Stimulated activated CD4-positive, alpha-beta T cell treated with anti-CD3 and anti-CD28 coated beads, Interleukin-15, amount 100 ng/mL, for 24 hours (primary cell): ENCODE measurements at regions not wholly inside any gene's neighbourhood (a gene's known extent, or its start where the extent isn't known, plus 50 kb on each side); places are given as distances from the start of the nearest gene placed in this dataset.

Experiments used
- DNase-seq: peaks from one replicate; pipeline ENCODE4 v3.0.0-alpha.2; 2020

DNA sequence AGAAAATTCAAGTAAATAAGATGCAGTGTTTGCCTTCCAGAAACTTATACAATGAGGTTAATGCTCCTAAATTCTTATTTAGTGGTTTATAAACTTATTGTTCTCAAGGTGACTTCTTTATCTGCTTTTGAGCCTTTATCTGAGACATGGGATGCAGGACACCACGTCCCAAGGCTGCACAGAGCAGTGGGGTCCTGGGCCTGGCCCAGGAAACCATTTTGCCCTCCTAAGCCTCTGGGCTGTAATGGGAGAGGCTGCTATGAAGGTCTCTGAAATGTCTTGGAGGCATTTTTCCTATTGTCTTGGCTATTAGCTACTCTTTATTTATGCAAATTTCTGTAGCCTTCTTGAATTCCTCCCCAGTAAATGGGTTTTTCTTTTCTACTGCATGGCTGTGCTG is 652.6 kb upstream of the SETBP1 start:
- DNase-seq: no peak

DNA sequence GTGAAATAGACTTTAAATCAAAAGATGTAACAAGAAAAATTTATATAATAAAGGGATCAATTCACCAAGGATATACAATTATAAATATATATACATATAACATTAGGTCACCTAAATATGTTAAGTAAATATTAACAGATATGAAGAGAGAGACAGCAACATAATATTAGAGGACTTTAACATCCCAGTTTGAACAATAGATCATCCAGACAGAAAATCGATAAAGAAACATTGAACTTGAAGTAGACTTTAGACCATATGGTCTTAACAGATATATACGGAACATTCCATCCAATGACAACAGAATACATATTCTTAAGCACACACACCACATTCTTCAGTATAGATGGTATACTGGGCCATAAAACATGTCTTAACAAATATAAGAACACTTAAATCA is 649.6 kb upstream of the SETBP1 start:
- DNase-seq: no peak

DNA sequence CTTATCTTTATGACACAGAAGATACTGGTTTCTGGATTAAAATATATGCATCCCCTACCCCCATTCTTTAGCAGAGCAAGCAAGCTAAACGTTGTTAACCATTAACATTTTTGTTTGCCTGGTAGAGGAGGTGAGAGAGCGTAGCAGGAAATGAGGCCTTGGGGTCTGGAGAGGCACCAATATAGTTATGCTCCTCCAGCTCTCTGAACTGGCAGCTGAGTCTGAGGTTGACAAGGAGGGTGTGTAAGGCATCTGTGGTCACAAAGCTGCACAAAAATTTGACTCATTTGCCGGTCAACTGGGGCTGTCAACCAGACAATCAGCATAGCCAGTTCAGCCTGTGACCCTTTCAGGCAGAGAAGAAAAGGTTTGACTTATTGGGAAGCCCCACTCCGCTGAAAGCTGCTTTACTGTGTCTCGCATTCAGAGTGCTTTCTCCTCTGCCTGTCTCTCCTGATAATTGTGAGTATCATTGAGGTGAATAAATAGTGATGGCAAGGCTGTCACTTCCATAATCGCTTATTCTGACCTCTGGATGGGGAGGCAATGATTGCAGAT is 647.5 kb upstream of the SETBP1 start:
- no peak for DNase-seq

DNA sequence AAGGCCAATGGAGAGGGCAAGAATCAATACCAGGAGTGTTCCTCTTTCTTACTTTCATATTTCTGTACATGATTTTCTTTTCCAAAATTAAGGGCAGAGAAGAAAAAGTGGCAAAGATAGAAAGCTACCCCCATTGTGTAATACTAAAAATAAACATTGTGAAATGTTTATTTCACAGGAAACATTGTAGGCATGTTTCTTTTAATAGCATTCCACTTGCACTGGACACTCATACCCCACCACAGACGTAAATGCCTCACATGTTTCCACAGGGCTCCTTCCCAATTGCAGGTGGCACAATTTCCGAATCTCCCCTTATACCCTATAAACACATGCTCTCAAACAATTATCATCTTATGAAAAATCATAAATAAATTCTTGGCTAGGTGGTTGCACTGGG is 645.1 kb upstream of the SETBP1 start:
- no peak for DNase-seq

DNA sequence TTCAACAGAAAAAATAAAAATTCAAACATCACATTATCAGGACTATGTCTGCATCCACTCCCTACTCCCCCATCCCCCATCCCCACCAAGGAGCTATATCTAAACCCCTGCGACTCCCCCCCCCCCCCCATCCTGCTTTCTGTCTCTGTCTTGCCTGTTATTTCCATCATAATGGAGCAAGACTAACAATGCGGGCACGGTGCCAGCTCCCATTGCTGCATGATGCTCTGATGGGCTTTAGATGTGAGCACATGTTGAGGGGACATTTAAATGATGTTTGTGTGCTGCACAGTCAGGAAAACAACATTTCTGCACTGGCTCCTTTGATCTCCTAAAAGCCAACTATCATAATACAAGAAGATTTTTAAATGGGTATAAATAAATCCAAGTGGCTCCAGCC is 644.2 kb upstream of the SETBP1 start:
- DNase-seq: no peak

DNA sequence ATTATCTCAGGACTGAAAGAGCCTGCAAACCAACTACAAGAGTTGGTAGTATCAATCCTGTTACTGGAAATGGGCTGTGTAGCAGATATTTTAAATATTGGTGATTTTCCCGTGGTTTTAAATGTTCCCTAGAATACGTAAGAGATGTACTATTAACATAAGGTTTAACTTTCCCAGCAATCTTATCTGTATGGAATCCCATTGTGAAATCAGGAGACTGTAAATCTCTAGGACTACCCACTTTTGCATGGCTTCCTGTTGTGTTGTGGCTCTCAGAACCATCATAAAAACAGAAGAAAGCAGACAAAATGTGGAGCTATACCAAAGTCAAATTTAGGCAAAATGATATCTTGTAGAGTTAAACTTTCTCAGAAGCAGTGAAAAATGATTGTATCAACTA is 641.5 kb upstream of the SETBP1 start:
- no peak for DNase-seq

DNA sequence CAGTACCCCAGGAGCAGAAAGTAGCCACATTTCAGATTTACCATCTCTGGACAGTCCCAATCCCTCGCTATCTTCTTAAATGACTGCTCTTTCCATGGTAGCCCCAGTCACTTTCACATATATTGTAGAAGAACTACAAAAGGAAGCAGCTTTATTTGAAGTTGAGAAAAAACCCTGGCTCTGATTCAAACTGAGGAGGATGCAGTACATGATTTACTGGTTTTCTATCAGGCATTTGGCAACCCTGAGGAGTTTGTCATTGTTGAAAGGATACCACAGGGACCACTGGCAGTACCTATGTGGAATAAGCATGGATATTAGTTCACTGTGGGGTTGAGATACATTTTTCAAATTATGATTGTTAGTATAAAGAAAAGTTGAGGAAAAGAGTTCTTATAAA is 640.9 kb upstream of the SETBP1 start:
- no peak for DNase-seq

DNA sequence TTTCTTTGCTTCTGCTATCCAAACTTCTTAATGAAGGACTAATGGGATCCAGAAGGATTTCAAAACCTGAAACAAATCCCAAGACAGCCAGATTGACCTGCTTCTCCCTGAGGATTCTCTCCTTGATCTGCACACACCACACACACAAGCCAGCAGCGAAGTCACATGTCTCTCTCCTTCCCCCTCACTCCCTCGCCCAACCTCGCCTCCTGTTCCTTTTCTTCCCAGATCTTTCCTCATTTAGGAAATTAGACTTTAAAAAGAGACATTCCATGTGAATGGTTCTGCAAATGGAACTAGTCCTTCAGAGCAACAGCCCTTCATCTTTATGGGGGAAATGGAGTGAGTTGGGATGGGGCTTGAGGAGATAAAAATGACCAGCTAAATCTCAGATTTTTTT is 639.1 kb upstream of the SETBP1 start:
- no peak for DNase-seq

DNA sequence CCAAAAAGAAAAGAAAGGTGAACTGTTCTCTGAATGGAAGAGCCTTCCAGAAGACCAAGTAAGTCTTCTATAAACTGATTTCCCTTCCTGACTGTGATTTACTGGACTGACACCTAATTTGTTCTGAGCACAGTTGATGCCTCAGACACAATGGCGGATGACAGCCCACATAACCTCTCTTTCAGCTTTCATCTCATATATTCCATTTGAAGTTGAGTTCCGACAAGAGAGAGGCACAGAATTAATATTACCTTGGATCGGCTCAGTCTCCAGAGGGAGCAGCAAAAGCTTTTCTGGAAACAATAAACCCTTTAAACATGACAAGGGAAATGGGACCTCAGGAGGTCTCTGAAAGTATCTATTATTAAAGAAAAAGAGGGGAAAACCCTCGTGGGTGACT is 638.7 kb upstream of the SETBP1 start:
- DNase-seq: no peak

DNA sequence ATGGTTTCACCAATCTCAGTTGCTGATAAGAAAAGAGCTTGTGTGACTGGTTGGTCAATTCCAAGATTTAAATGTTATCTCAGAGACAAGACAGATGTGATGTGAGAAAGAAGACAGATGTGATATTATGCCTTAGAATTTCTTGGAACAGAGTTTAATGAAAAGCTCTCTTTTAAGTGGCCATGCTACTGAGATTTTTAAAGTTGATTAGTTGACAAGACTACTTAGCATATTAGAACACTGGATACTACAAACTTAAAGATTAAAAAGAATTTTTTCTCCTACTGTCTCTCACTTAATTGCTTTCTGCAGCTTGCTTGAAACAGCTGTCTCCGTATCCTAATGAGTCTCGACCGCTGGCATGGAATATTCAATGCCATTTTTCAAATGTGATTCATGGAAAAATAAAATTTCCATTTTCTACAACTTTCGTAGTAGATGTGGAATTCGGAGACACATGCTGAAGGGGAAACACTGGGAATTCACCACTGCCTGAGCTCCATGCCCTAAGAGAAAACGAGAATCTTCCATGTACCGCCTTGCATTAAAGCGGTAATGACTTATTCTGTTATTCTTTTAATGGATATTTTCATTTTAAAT is 634.2 kb upstream of the SETBP1 start:
- DNase-seq: no peak

DNA sequence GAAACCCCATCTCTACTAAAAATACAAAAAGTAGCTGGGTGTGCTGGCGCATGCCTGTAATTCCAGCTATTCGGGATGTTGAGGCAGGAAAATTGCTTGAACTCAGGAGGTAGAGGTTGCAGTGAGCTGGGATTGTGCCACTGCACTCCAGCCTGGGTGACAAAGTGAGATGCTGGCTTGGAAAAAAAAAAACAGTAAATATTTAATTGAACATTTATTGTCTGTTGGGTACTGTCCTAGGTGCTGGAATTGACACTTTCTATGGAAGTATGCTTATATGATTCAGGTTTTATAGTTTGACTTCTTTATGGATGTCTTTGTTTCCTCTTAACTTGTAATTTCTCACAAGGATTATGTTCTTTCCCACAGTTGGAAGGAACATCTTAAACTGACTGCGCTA is 633.1 kb upstream of the SETBP1 start:
- no peak for DNase-seq

DNA sequence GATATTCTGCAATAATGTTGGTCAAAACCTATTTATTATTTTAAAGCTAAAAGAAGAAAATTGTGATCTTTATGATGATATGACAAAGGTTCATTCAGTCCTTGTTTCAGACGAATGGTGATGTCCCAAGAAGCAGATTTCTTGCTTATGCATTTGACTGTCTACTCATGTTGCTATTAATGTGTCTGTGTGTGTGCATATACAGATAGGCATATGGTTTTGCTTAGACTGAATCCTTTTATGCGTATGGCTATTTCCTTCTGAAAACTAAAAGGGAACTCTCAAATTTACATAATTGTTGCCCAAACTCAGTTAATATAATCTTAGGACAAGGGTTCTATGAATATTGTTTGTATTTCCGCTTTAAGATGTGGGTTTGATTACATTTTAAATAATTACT is 632.3 kb upstream of the SETBP1 start:
- DNase-seq: no peak

DNA sequence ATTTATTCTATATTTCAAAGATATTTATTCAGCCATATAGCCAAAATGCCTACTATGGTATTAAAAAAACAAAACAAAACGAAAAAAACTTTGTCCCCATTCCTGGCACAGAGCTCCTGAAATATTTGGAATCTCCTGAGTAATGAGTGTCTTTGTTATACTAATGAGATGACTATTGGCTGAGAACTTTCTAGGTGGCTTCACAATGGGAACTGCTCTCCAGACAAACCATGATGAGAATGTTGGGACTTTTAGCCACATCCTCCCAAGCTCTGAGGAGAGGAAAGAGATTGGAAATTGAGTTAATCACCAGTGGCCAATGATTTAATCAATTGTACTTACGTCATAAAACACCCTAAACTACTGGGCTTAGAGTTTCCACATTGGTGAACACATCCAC is 631.8 kb upstream of the SETBP1 start:
- no peak for DNase-seq

DNA sequence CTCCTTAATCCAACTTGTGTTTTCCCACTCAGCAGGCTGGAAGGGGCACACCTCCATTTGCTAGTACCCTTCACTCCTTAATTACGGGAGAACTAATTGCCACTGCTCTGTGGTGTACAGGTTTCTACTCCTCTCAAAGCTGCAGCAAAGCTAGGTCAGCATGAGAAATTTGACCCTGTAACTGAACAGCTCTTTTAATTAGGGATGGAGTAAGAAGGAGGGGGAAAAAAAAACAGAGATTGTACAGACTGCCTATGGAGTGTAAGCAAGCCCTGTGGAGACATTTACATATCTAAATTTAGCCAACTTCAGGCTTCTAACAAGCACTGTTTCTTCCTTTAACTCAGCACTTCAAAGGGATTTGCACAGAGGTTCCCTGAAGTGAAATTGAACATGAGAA is 629.7 kb upstream of the SETBP1 start:
- no peak for DNase-seq

DNA sequence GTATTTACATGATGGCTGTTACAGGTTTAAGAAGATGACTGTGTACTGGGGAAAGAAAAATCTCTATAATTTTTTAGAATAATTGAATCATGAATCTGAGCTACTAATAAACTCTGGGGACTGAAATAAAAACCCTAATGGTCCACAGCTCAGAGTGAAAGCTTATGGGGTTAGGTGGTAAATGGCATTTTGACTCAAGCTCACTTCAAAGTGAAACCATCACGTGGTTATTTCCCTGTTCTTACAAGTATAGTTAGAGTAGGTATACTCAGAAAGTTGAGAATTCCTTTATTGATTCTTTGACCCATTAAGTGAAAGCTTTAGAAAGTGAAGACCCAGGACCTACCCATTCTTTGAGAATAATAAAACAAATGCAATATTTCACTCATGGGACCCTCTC is 626.2 kb upstream of the SETBP1 start:
- DNase-seq: no peak

DNA sequence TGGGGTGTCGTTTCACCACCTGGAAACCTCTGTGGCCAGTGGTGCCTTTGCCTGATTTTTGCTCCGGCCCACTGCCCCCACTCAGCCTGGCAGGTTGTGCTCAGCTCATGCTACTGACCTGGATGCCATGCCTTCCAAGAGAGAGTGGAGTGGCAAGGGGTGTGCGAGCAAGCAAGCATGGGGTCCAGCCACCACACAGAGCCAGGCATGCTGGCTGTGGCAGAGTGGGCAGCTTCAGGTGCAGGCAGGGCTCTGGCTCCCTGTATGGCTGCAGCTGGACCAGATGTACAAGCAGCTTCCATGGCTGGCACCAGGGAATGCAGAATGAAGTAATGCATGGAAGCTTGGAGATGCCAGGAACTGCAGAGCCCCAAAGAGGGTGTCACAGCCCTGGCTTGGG is 620.5 kb upstream of the SETBP1 start:
- DNase-seq: no peak

DNA sequence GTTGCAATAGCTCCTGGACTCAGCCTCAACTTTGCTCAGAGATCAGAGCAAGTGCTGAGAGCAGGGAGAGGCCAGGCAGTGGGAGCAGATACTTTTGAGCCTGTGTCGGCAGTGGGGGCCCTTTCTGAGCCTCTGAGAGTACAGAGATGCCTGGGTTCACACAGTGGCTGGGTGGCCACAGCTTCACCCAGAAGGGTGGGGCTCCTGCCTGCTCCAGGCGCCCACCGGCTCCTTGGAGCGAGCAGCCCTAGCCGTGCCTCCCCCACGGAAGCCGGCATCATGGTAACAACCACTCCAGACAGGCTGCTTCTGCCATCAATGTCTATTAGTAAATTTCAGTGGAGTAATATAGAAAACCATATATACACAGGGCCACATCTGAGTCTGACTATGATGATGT is 619.2 kb upstream of the SETBP1 start:
- DNase-seq: no peak

DNA sequence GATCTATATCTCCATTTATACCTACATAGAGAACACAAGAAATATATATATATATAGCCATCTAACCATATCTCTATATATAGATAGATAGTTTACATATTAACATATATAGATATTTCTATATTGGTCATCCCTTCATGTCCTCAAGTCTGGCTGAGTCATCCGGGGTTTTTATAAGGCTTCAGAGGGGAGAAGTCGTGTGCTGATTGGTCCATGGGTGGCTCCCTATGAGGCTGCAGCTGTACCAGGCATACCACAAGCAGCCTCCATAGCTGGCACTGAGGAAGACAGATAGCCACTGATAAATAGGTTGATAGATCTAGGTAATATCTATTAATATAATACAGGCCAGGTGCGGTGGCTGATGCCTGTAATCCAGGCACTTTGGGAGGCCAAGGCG is 618.3 kb upstream of the SETBP1 start:
- DNase-seq: no peak

DNA sequence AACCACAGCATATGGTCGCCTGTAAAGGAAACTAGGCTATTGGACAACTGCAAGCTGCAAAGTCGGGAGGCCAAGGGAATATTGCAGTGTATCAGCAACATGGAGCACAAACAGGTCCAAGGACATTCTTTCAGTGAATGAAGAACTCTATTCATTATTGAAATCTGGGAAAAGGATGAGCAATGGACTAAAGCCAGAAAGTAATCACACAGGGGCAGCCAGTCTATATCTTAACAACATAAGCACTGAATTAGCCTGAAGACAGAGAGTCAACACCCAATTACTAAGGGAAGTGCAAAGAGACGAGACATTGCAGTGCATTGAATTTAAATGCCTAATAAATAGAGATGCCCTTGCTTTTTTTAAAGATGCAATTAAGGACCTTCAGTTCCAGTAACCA is 615.5 kb upstream of the SETBP1 start:
- DNase-seq: no peak

DNA sequence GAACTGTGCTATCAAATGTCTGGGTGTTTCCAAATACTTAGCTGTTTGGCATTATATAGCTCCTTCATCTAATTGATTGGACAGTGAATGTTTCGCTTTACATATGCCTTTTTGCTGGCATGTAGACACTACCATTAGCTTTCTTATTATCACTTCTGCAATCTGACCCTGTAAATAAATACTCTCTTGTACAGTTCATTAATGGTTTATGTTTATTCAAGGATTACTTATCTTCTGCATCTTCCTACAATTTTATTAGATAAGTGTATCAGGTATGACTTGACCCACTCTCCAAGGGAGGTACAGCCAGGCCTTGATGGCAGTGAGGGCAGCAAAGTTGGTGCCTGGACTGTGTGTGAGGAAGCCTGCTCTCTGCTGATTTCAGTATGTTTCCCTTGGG is 614.1 kb upstream of the SETBP1 start:
- DNase-seq: no peak

DNA sequence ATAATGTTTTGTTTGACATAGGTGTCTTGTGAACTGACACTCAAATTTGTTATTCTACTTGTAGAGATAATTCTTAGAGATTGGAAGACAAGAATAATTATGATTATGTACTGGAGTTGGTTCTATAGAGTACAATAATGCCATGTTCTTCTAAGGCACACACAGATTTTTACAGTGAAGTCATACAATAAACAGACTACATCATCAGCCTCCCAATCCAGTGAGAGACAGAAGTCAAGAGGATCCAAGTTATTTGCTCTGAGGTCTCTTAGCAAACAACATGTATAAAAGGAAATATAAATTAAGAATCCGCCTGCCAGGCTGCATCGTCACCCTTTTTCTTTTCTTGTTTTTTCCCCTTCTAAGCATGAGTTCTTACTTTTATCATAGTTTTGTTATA is 613.5 kb upstream of the SETBP1 start:
- no peak for DNase-seq

DNA sequence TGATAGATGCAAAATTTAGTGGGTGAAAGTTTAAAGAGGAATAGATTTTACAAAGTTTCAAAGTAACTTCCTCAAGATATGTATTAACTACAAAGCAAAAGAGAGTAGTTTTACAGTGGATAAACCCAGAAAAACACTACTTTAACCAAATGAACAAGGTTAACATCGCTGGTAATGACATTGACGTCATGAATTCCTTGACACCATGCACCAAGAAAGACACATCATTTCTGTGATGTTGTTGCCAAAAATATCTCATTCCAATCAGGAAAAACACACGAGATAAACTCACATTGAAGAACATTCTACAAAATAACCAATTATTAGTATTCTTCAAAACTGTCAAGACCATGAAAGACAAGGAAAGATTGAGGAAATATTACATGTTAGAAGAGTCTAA is 605.6 kb upstream of the SETBP1 start:
- DNase-seq: no peak

DNA sequence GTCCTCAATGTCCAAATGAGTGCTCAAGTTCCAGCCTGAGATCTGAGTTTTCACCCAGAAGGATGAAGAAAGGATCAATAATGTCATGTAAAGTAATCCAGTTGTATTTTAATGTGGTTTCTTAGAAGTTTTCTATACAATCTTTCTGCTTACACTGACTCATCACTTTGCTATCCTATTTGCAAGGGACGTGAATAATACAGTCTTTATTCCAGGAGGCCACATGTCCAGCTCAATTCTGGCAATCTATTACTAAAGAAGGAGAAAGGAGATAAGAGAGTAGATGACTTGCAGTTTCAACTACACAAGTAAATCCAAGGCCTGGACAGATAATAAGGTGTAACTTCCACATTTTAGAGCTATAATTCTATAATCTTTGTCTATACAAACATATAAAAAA is 601.1 kb upstream of the SETBP1 start:
- DNase-seq: no peak

DNA sequence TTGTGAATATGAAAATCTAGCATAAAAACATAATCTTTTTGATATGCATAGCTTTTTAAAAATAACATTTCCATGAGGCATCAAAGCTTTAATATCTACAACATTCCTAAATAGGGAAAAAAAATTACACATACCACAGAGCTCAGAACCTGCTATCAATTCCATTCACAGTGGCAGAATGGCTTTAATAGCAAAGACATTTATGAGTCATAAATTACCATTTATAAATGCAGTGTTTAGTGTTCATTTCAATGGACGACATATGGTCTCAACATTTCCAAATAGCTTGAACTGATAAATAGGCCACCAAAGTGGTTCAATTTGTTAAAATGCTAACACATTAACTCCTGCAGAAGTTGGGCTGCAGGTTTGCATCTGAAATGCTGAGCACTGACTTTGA is 600.6 kb upstream of the SETBP1 start:
- no peak for DNase-seq

DNA sequence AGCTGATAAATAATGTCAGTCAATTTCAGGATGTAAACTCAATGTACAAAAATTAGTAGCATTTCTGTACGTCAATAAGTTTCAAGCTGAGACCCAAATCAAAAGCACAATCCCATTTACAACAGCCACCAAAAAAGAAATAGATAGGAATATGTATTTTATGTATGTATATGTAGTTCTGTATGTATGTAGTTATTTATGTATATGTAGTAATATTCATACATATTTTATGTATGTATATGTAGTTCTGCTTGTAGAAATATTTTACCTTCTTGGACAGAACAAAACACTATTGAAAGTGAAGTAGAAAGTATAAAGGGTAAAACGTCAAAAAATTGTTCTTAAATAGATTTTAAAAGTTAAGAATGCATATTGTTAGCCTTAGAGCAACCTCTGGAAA is 591.0 kb upstream of the SETBP1 start:
- no peak for DNase-seq

DNA sequence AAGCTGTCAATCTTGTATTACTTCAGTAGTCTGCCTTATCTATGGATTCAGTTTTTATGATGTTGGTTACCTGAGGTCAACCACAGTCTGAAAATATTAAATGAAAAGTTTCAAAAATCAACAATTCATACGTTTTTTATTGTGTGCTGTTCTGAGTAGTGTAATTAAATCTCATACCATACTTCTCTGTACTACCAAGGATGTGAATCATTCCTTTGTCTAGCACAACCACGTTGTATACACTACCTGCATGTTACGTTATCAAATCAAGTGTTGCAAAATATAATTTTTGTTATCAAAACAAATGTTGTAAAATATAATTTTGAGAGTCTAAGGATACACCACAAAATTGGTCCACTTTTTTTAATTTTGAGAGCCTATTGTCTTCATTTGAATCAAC is 590.2 kb upstream of the SETBP1 start:
- no peak for DNase-seq
